Mucosa of gallbladder (tissue), 1 donor: ENCODE measurements at regions not wholly inside any gene's neighbourhood (a gene's known extent, or its start where the extent isn't known, plus 50 kb on each side); places are given as distances from the start of the nearest gene placed in this dataset.
"Not testable (repeated sequence)": the region's sequence is repeated elsewhere in the genome, so short reads cannot be mapped to it uniquely, and the experiment has no call there.

Source experiments
- DNase-seq: peaks from one replicate; pipeline ENCODE4 v3.0.0-alpha.2; 2020; ENCODE audit warnings: low spot score
- donor health status: DM: no; HTN: no; CAD: no.

GRCh38 chr5:18455521-18455920 is 821.3 kb downstream of the TAF11L14 start:
- DNase-seq, result no peak

DNA sequence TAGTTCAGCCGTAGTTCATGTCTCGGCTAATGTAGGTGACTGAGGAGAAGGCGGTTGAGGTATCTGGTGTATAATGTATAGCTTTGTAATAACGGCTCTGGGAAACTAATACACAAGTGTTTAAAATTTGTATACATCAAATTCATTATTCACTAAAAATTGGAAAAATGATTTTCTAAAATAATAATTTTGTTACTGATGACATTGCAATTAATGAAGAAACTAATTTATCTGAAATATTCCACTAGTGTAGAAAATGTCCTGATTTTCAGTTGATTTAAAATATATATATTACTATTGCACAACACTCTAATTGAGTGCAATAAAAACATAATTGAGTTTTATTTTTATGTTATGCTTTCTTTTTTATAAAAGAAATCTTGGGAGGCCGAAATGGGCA is 823.0 kb downstream of the TAF11L14 start:
- no peak for DNase-seq

DNA sequence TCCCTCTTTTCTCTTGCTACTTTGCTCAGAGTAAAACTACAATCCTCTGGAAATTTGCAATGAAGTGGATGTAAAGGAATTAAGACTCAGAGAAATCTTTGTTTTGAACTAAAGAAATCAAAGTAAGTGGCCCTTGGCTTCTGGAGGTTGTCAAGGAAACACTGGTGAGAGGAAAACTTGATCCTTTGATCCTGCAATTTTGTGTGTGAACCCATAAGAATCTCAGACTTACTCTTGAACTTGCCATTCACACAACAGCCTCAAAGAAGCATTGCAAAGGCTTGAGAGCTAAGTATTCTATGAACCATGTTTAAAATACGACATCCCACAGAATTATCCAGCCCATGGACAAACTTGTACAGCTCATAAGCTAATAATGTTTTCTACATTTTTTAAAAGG is 827.5 kb downstream of the TAF11L14 start:
- no peak for DNase-seq

DNA sequence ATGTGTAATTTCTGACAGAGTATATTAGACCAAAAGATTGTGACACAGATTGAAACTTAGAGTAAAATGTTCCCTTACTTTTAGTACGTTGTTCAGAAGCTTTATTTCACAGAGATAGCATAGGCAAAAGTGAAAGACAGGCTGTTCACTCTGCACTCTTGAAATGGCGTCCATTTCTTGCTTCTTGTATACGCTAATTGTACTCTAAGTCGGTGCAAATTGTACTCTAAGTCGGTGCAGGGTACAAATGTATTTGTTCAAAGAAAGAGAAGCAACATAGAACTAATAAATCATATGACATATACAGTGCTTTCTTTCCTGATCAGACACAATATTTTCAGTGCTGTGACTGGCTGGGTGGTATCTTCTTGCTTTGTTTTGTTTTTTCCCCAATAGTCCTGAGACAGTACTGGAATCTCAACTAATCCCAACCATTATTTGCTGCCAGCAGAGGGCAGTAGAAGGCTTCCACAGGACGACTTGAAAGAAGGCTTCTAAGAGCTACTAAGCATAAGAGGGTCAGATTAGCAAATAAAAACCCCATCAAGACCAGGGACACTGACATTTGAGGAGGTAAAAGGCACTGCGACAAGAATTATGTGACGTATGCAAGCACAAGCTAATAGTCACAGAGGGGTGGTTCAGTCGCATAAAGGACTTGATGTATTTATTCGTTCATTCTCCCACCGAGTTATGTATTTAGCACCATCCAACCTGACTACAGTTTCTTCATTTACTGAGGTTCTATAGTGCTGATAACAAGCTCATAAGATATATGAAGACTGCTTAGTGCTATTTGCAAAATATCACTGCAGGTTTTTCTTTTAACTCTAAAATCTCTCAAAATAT is 831.8 kb downstream of the TAF11L14 start:
- peak; percentile 58 for DNase-seq

- no peak for DNase-seq
These were observed 832.5 kb downstream of the TAF11L14 start for GRCh38 chr5:18466731-18467130.

- not testable (repeated sequence) for DNase-seq
These were observed 837.5 kb downstream of the TAF11L14 start for GRCh38 chr5:18471791-18472190.

GRCh38 chr5:18483451-18483850 is 849.2 kb downstream of the TAF11L14 start:
- no peak for DNase-seq

DNA sequence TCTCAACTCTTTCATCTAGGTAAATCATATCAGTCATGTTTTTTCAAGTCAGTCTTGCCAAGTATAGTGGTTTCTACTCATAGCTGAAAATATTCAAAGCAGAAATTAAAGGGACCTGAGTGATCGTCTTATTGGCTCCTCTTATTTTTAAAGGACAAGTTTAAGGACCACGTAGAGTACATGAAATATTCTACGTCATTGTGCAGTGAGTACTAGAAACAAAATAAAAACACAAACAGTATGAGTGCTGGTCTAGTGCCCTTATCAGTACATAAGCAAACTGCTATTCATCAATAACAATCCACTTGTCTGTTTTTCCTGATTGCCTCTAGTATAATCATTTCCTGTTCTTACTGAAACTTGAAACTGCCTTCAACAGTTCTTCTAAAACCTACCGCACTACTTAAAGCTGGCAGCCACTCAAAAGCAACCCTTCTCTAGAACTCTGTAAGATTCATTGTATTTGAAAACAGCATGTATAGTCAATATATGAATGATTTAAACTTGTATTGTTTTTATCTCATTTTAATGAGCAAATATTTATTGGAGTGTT is 853.7 kb downstream of the TAF11L14 start:
- DNase-seq, result no peak

DNA sequence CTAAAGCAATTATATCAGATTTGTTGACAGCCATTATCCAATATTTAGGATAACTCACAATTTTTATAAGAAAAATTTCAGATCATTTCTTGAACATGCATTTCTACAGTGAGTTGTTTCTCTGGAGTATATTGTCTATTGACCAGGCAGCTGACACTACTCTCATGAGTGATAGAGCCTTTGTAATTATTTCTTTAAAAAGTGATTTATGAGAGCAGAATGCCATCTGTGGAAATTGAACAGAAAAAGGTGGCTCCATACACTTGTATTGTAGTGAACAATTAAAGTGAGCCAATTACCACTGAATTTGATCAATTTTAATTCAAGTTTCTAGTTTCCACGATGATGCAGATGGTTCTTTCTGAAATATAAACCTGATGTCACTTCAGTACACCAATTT is 855.4 kb downstream of the TAF11L14 start:
- no peak for DNase-seq

GRCh38 chr5:18491349-18491748 is 857.1 kb downstream of the TAF11L14 start:
- no peak for DNase-seq

- DNase-seq, result no peak
These were observed 860.9 kb downstream of the TAF11L14 start for GRCh38 chr5:18495157-18495556.

DNA sequence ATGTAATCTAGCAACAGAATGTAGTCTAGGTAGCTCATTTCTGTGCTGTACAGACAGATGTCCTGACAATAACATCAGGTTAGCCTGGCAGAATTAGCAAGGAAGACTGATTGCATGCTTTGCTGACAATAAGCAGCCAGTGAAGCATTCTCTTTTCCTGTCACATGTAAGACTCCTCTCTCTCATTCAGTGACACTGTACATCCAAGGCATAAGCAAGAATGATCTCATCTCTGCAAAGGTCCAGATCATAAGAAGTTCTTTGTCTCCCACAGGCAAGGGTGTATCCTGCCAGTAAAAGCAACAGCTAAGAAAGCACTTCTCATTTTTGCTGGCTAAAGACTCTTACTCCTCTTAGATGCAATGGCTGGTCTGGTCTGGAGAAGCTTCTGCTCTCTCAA is 861.8 kb downstream of the TAF11L14 start:
- no peak for DNase-seq

DNA sequence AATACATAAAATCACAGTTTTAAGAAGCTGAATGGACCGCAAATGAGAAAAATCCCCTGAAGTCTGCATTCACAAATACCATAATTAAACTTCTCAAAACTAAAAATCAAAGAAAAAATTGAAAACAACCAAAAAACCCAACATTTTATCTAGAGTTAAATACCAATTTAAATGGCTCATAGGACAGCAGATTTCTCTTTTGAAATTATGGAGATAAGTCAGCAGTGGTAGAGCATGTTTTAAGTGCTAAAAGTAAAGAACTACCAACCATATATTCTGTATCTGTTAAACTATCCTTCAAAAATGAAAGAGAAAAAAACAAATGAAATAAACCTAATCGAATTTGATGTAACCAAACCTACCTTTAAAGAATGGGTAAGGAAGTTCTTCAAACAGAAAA is 862.8 kb downstream of the TAF11L14 start:
- DNase-seq, result no peak

GRCh38 chr5:18503797-18504328 is 869.6 kb downstream of the TAF11L14 start:
- DNase-seq, result no peak

- DNase-seq, result no peak
These were observed 872.9 kb downstream of the TAF11L14 start for GRCh38 chr5:18507114-18507513.

DNA sequence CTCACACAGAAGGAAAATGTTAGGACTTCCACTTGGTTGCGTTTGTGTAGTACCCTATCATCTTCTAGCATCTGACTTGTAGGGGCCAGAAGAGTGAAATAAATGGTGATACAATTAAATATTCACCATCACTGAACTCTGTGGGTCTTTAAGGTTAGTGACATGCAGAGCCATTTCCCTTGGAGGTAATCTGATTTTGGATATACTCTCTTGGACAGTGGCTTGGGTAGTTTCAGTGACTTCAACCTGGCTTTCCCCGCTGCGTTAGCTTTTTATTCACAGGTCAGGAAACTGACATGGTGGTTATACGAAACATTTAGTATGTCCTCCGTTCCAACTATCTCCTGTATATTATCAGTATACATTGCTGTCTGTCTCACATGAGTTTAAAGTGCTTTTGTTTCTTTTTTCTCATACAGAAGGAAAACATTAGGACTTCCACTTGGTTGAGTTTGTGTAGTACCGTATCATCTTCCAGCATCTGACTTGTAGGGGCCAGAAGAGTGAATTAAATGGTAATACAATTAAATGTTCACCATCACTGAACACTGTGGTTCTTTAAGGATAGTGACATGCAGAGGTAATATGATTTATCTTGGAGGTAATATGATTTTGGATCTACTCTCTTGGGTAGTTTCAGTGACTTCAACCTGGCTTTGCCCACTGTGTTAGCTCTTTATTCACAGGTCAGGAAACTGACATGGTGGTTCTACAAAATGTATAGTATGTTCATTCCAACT is 883.6 kb downstream of the TAF11L14 start:
- DNase-seq, result no peak

GRCh38 chr5:18523380-18523779 is 889.1 kb downstream of the TAF11L14 start:
- DNase-seq, result no peak

DNA sequence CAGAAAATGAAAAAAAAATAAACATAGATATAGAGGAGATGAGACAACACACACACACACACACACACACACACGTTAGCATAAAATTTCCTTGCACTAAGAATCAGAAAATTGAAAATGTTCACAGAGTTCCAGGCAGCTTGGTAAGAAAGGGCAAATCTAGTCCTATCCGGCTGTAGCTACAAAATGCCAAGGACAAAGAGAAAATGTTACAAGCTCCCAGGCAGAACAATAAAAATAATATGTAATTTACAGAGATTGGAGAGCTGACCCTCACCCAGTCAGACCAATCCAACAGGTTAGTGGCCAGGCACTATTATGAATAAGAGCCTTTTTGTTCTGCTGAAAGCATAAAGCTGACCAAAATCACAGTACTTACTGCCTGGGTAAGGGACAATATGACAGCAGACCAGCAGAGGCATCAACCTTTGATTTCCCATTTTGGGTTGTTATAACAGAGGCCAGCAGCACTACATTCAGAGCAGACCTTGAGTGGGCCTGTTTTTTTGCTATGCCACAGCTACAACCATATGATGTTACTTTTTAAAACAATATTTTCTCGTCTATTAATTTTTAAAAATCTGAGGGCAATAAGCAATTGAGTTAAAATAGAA is 892.6 kb downstream of the TAF11L14 start:
- no peak for DNase-seq

DNA sequence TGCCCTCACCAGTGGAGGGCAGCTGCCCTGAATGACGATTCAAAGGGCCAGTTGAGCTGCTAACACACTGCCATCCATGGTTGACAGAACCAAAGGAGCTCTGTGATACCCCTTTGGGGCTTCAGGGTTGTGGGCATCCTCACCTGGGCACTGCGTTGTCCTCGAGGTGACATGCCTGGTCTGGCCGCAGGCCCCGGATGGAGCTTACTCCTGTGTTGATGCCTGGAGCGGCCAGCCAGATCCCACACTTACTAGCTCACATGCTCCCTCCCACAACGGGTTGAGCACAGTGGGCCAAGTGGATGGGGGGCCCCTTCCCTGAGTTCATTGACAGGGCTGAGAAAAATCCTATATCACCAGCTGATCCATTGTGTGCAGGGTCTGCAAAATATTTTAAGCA is 898.9 kb downstream of the TAF11L14 start:
- no peak for DNase-seq

DNA sequence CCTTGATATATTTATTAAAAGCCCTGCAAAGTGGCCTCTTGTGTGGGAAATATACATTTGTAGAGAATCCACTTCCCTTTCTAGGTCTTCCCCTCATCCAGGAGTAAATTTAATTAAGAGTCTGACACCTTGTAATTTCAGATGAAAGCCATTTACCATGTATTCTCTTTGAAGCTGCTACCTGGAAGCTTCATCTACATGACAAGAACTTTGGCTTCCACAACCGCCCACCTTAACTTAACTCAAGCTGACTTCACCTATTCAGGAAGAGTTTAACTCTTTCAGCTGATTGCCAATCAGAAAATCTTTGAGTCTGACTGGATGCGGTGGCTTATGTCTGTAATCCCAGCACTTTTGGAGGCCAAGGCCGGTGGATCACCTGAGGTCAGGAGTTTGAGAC is 899.9 kb downstream of the TAF11L14 start:
- DNase-seq, result no peak

DNA sequence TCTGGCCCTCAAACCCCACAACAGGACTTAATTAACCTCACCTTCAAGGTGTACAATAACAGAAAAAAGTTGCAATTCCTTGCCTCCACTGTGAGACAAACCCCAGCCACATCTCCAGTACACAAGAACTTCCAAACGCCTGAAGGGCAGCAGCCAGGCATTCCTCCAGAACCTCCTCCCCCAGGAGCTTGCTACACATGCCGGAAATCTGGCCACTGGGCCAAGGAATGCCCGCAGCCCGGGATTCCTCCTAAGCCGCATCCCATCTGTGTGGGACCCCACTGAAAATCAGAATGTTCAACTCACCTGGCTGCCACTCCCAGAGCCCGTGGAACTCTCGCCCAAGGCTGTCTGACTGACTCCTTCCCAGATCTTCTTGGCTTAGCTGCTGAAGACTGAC is 901.5 kb downstream of the TAF11L14 start:
- DNase-seq, result not testable (repeated sequence)

GRCh38 chr5:18544421-18544820 is 910.2 kb downstream of the TAF11L14 start:
- DNase-seq, result no peak
